DND-41 (cell line): ENCODE measurements at regions not wholly inside any gene's neighbourhood (a gene's known extent, or its start where the extent isn't known, plus 50 kb on each side); places are given as distances from the start of the nearest gene placed in this dataset.
"Not testable (repeated sequence)": the region's sequence is repeated elsewhere in the genome, so short reads cannot be mapped to it uniquely, and the experiment has no call there.

ENCODE experiments used
- ATAC-seq: fragments of 200-7000 bp; cut with Tn5 transposase; 3 replicates; pipeline ENCODE4 v1.9.1; 2021; ENCODE audit warnings: low read depth; ENCODE audit not compliant: insufficient read depth
- DNase-seq: peaks from one replicate; pipeline ENCODE4 v3.0.0-alpha.2; 2020
- H2AFZ ChIP-seq: 2 replicates; pipeline ENCODE4 v1.6.0; 2012; ENCODE audit warnings: low read depth, low read length
- H3K27ac ChIP-seq: 2 replicates; pipeline ENCODE4 v1.5.1; 2012; ENCODE audit warnings: low read length, inconsistent platforms
- H3K27me3 ChIP-seq: fragments of 200-600 bp; sonication (generic); 2 replicates; pipeline ENCODE4 v1.6.0; 2012; ENCODE audit warnings: low read length, mild to moderate bottlenecking, inconsistent platforms; ENCODE audit not compliant: insufficient read depth, poor library complexity
- H3K36me3 ChIP-seq: 2 replicates; pipeline ENCODE4 v1.5.1; 2012; ENCODE audit warnings: low read length, inconsistent platforms; ENCODE audit not compliant: insufficient read depth
- H3K4me1 ChIP-seq: 2 replicates; pipeline ENCODE4 v1.5.1; 2012; ENCODE audit warnings: mild to moderate bottlenecking, low read length; ENCODE audit not compliant: insufficient read depth
- H3K4me2 ChIP-seq: 2 replicates; pipeline ENCODE4 v1.6.0; 2012; ENCODE audit warnings: mild to moderate bottlenecking, moderate library complexity, low read length, inconsistent platforms; ENCODE audit not compliant: insufficient read depth
- H3K4me3 ChIP-seq, 2 experiments: fragments of 200-600 bp in 1 of 2; shearing (Covaris generic) in 1 of 2; 2 replicates each; pipeline ENCODE4 v1.5.1; 2012 to 2016; ENCODE audit warnings: inconsistent platforms in 2 of 2, low read length in 2 of 2, mild to moderate bottlenecking in 2 of 2, low read depth in 1 of 2, moderate library complexity in 1 of 2
- H3K79me2 ChIP-seq: 2 replicates; pipeline ENCODE4 v1.6.0; 2012; ENCODE audit warnings: low read length, inconsistent platforms; ENCODE audit not compliant: insufficient read depth
- H3K9ac ChIP-seq: 2 replicates; pipeline ENCODE4 v1.6.0; 2012; ENCODE audit warnings: low read depth, mild to moderate bottlenecking, inconsistent platforms, low read length, moderate library complexity
- H3K9me3 ChIP-seq: 2 replicates; pipeline ENCODE4 v1.5.1; 2012; ENCODE audit warnings: low read length, moderate library complexity, mild to moderate bottlenecking, inconsistent platforms; ENCODE audit not compliant: insufficient read depth, severe bottlenecking
- H4K20me1 ChIP-seq: 2 replicates; pipeline ENCODE4 v1.6.0; 2012; ENCODE audit warnings: low read length; ENCODE audit not compliant: insufficient read depth
- EZH2 ChIP-seq: IDR thresholded peaks from 3 replicates; pipeline ENCODE4 v1.6.1; 2012; ENCODE audit warnings: borderline replicate concordance, low read depth, mild to moderate bottlenecking, moderate library complexity, low read length, inconsistent platforms; ENCODE audit not compliant: severe bottlenecking
- TF ChIP-seq, protein P1 (sequence below): IDR thresholded peaks from 2 replicates; pipeline ENCODE4 v1.5.1; 2012; ENCODE audit warnings: borderline replicate concordance, low read length, moderate library complexity, mild to moderate bottlenecking; ENCODE audit not compliant: poor library complexity, severe bottlenecking; ENCODE audit errors: extremely low read depth

- TF ChIP-seq, protein P1, sequence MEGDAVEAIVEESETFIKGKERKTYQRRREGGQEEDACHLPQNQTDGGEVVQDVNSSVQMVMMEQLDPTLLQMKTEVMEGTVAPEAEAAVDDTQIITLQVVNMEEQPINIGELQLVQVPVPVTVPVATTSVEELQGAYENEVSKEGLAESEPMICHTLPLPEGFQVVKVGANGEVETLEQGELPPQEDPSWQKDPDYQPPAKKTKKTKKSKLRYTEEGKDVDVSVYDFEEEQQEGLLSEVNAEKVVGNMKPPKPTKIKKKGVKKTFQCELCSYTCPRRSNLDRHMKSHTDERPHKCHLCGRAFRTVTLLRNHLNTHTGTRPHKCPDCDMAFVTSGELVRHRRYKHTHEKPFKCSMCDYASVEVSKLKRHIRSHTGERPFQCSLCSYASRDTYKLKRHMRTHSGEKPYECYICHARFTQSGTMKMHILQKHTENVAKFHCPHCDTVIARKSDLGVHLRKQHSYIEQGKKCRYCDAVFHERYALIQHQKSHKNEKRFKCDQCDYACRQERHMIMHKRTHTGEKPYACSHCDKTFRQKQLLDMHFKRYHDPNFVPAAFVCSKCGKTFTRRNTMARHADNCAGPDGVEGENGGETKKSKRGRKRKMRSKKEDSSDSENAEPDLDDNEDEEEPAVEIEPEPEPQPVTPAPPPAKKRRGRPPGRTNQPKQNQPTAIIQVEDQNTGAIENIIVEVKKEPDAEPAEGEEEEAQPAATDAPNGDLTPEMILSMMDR: no peak
- TF ChIP-seq EZH2: no peak
- Histone ChIP-seq H3K27me3 (no peaks in the 10 kb centered on the region), H2AFZ (no peak overlapping the region), H3K36me3 (no peaks in the 10 kb centered on the region), H3K27ac (no peak overlapping the region), H4K20me1 (no peaks in the 10 kb centered on the region), H3K9me3 (no peaks in the 10 kb centered on the region), H3K79me2 (no peaks in the 10 kb centered on the region), H3K4me2 (no peak overlapping the region), H3K9ac (no peak overlapping the region), H3K4me3 (no peak overlapping the region), H3K4me1 (no peaks in the 10 kb centered on the region)
- no peak for DNase-seq
- ATAC-seq: no peak
Observed at GRCh38 chr3:65006300-65006739, 318.5 kb upstream of the ADAMTS9 start.

DNA sequence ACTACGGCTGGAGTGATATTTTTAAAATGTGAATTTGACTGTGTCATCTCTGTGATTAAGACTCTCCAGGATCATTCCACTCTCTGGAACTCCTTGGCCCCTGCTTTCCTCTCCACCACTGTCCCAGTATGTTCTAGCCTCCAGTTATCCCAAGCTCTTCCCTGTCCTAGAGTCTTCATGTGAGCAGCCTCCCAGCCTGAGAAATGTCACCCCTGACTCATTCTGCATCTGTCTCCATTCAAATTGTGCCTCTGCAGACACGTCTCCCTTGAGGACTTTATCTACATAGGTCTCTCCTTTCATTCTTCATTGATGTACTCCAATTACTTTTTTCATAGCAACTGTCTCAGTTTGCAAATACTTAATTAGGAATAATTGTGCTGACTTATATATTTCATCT lies 317.7 kb upstream of the ADAMTS9 start:
- no peak overlapping the region for H3K4me2 ChIP-seq
- TF ChIP-seq, protein P1: no peak
- no peak for TF ChIP-seq EZH2
- H3K27ac ChIP-seq: no peak overlapping the region
- no peak overlapping the region for H2AFZ ChIP-seq
- H3K27me3 ChIP-seq: no peaks in the 10 kb centered on the region
- no peaks in the 10 kb centered on the region for H3K9me3 ChIP-seq
- H3K4me3 ChIP-seq: no peak overlapping the region
- H3K4me1 ChIP-seq: no peaks in the 10 kb centered on the region
- H4K20me1 ChIP-seq: no peaks in the 10 kb centered on the region
- no peak for DNase-seq
- no peak overlapping the region for H3K9ac ChIP-seq
- no peaks in the 10 kb centered on the region for H3K79me2 ChIP-seq
- H3K36me3 ChIP-seq: no peaks in the 10 kb centered on the region
- no peak for ATAC-seq

GRCh38 chr3:65004795-65005295 lies 317.0 kb upstream of the ADAMTS9 start:
- no peak overlapping the region for H3K27ac ChIP-seq
- no peaks in the 10 kb centered on the region for H3K79me2 ChIP-seq
- no peak overlapping the region for H3K4me3 ChIP-seq
- H3K4me2 ChIP-seq: no peak overlapping the region
- no peaks in the 10 kb centered on the region for H3K36me3 ChIP-seq
- no peaks in the 10 kb centered on the region for H3K9me3 ChIP-seq
- no peak for ATAC-seq
- no peak overlapping the region for H3K9ac ChIP-seq
- H3K27me3 ChIP-seq: no peaks in the 10 kb centered on the region
- TF ChIP-seq, protein P1: no peak
- TF ChIP-seq EZH2: no peak
- H4K20me1 ChIP-seq: no peaks in the 10 kb centered on the region
- no peak overlapping the region for H2AFZ ChIP-seq
- no peak for DNase-seq
- H3K4me1 ChIP-seq: no peaks in the 10 kb centered on the region

- ATAC-seq: no peak
Observed at GRCh38 chr3:65004306-65004705, 316.5 kb upstream of the ADAMTS9 start.

GRCh38 chr3:65001119-65001518 lies 313.3 kb upstream of the ADAMTS9 start:
- H3K9ac ChIP-seq, H3K4me3 ChIP-seq, DNase-seq, H4K20me1 ChIP-seq, ATAC-seq, H2AFZ ChIP-seq, H3K9me3 ChIP-seq, H3K36me3 ChIP-seq, H3K4me1 ChIP-seq, H3K27me3 ChIP-seq, H3K27ac ChIP-seq, H3K4me2 ChIP-seq, H3K79me2 ChIP-seq: not testable (repeated sequence)

More at GRCh38 chr3:65004306-65004705, 316.5 kb upstream of the ADAMTS9 start:
- Histone ChIP-seq H3K4me3 (no peak overlapping the region), H3K9ac (no peak overlapping the region), H4K20me1 (no peaks in the 10 kb centered on the region), H3K4me2 (no peak overlapping the region), H3K79me2 (no peaks in the 10 kb centered on the region), H3K4me1 (no peaks in the 10 kb centered on the region), H3K36me3 (no peaks in the 10 kb centered on the region), H3K27me3 (no peaks in the 10 kb centered on the region), H2AFZ (no peak overlapping the region), H3K9me3 (no peaks in the 10 kb centered on the region), H3K27ac (no peak overlapping the region)
- TF ChIP-seq, protein P1: no peak
- TF ChIP-seq EZH2: no peak
- no peak for DNase-seq
